HG02973 (cell line): ENCODE measurements at regions not wholly inside any gene's neighbourhood (a gene's known extent, or its start where the extent isn't known, plus 50 kb on each side); places are given as distances from the start of the nearest gene placed in this dataset.
"Not testable (repeated sequence)": the region's sequence is repeated elsewhere in the genome, so short reads cannot be mapped to it uniquely, and the experiment has no call there.

ENCODE experiments used
- ATAC-seq: cut with Tn5 transposase; IDR thresholded peaks from one replicate; pipeline ENCODE4 v1.9.1; 2021; ENCODE audit warnings: moderate library complexity; ENCODE audit not compliant: unreplicated experiment

DNA sequence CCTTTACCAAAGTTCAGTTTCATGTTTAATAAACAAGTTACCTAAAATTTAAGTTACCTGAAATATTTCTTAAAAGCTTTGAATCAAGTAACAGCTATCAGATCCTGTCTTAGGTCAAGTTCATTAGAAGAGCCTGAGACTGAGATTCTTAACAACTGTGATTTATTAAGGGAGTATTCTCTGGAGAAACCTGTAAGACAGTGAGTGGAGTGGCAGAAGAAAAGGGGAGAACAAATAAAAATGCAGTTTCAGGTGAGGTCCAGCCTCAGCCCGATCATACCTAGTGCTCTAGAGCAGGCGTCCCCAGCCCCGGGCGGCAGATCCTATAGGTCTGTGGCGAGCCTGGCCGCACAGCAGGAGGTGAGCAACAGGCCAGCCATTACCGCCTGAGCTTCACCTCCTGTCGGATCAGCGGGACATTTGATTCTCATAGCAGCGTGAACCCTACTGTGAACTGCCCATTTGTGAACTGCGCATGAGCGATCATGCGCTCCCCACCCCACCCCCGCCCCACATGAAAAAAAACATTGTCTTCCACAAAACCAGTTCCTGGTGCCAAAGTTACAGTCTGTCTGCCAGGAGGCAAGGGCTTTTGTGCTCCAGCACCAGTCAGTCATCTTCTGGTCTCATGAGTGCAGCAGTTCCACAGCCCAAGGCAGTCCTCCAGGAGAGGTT is 59.2 kb upstream of the ADGRB3 start:
- no peak for ATAC-seq

DNA sequence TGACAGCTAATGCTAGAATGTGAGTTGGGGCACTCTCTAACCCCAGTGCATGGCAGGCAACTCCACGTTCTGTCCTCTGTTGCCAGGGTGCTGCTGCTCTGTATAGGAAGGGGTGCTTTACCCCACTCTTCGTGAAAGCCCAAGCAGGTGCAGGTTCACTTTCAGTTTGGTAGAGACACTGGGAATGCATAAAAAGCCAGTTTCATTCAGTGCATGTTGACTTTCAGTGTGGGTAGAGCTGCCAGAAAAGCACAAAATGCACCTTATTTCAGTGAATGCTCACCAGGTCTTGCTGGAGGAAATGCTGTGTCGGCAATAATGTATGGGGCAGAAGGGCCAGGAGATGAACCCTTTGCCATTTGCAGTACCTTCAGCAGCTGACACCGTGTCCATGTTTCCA is 62.1 kb upstream of the ADGRB3 start:
- peak; percentile 7 for ATAC-seq

DNA sequence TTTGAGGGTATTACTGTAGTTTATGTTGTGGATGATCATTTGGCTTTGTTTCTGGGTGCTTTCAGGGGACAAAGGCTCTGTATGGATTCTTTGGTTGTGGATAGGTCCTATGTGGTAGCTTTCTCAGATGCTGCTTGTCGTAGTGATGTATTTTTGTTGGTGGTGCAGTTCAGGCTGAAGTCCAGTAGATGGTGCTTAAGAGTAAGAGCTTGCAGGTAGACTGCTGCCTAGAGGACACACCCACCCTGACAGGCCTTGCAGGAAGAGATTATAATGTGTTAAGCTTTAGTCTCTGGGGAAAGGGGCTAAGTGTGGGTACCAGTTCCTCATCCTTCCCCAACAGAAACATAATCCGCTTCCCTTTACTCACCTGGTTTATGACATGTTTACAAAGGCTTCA is 62.6 kb upstream of the ADGRB3 start:
- ATAC-seq: peak; percentile 94

DNA sequence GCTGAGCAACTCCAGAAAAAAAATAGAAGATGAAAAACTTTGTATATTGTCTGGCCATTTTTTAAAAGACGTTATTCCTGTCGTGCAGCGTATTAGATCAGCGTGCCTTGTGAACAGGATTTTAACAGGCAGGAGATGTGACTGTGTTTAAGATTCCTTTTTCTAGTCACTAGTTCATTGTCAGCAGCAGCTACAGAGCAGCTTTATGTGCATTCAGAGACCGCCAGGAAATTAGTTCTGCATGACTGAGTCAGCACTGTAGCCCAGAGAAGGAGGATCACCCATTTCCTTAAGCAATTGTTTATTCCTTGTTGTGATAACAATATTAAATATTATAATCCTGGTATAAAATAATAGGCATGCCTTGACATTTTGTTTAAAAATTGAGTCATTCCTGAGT is 75.4 kb upstream of the ADGRB3 start:
- ATAC-seq: no peak

DNA sequence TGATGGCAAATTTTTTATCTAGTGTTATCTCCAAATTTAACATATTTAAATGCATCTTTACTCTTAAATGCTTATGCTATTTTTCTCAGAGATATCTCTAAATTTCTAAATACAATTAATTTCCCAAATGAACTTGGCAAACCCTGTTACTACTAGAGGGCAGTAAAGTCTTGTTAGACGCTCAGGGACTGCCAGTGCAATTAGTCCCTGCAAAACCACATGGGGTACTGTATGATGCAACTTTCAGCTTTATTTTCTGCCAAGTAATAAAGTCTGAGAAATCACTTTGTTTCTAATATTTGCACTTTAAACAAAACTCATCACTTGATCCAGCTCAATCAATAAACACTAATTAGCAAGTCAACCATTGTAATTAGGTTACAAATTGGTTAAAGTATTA is 76.0 kb upstream of the ADGRB3 start:
- no peak for ATAC-seq

DNA sequence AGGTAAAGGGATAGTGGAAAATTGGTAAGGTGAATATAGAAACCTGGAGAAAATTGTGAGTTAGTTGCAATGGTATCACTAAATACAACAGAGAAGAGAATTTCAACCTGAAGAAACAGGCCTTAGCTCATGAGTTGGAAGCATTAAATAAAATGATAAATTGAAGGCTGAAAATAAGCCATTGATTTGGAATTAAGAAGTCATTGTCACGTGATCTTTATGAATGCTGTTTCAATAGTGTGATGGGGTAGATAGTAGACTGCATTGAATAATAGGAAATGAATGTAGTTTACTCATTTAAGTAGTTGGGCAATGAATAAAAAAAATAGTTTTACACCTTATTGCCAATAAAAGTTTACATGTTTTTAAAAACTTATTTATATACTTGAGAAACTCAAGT is 88.5 kb upstream of the ADGRB3 start:
- ATAC-seq: no peak

DNA sequence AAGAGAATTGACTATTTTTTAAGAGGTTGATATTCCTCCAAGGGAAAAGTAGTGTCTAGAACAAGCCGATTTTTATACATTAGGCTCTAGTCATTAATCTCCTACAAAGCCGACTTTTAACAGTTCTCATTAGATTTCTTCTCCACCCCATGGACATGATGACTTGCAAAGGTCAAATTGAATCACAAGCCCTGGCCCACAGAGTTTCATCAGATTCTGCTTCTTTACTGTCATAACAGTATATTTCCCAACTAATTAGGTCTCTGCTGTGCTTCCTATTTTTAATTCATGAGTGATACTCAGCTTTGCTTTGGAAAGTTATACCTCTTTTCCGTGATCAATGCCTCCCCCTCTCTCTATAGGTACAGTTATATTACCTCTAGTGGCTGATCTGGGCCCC is 90.6 kb upstream of the ADGRB3 start:
- ATAC-seq: no peak

DNA sequence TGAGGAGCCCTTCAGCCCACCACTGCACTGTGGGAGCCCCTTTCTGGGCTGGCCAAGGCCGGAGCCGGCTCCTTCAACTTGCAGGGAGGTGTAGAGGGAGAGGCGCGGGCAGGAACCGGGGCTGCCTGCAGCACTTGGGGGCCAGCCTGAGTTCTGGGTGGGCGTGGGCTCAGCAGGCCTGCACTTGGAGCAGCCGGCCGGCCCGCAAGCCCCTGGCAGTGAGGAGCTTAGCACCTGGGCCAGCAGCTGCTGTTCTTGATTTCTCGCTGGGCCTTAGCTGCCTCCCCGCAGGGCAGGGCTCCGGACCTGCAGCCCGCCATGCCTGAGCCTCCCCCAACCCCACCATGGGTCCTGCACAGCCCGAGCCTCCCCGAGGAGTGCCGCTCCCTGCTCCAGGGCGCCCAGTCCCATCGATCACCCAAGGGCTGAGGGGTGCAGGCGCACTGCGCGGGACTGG is 101.7 kb upstream of the ADGRB3 start:
- no peak for ATAC-seq

DNA sequence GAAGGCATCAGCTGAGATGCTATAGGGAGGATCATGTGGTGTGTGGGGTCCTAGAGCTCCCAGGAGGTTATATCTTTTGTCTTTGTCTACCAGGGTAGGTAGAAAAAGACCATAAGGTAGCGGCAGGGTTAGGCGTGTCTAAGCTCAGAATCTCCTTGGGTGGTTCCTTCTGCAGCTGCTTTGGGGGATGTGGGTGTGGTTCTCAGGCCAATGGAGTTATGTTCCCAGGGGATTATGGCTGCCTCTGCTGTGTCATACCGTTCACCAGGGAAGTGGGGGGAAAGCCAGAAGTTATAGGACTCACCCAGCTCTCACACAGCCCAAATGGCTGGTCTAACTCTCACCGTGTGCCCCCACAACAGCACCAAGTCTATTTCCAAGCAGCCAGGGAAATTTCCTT is 107.4 kb upstream of the ADGRB3 start:
- no peak for ATAC-seq

DNA sequence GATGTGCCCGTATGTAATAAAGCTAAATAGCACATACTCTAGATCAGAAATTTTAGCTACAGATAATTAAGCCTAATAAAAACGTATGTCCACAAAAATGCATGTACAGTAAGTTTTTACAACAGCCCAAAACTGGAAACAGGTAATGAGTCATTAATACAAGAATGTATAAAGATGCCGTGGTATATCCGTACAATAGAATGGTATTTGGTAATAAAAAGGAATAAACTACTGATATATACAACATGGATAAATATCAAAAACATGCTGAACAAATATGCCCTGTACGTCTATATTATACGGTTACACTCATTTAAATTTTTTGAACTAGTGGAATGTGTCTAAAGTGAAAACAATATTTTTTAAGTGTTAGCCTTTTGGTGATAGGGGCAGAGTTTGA is 128.2 kb upstream of the ADGRB3 start:
- ATAC-seq: no peak

DNA sequence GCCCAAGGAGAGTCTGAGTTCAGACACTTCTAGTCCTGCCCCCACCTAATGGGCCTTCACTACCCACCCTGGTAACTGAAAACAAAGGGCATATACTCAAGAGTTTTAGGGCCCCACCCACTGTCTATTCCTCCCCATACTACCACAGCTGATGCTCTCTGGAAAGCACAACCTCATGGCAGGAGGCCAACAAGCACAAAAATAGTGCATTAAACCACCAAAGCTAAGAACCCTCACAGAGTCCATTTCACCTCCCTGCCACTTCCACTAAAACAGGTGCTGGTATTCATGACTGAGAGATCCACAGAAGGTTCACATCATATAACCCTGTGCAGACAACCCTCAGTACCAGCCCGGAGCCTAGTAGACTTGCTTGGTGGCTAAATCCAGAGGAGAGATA is 132.1 kb upstream of the ADGRB3 start:
- ATAC-seq: no peak

DNA sequence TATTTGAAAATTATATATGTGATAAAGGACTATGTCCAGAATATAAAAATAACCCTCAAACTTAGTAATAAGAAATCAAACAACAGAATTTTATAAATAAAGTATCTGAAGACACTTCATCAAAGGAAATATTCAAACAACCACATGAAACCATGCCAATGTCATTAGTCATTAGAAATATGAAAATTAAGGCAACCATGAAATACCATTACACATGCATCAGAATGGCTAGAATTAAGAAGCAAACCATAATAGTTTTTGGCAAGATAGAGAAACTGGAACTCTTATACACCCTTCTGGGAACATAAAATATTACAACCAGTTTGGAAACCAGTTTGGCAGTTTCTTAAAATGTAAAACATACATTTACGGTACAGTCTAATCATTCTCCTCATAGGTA is 137.2 kb upstream of the ADGRB3 start:
- ATAC-seq: no peak

DNA sequence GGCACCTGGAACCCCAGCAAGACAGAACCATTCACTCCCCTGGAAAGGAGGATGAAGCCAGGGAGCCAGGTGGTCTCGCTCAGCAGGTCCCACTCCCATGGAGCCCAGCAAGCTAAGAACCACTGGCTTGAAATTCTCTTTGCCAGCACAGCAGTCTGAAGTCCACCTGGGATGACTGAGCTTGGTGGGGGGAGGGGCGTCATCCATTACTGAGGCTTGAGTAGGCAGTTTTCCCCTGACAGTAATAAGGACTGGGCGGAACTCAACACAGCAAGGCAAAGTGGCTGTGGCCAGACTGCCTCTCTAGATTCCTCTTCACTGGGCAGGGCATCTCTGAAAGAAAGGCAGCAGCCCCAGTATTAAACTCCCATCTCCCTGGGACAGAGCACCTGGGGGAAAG is 140.2 kb upstream of the ADGRB3 start:
- ATAC-seq: not testable (repeated sequence)

DNA sequence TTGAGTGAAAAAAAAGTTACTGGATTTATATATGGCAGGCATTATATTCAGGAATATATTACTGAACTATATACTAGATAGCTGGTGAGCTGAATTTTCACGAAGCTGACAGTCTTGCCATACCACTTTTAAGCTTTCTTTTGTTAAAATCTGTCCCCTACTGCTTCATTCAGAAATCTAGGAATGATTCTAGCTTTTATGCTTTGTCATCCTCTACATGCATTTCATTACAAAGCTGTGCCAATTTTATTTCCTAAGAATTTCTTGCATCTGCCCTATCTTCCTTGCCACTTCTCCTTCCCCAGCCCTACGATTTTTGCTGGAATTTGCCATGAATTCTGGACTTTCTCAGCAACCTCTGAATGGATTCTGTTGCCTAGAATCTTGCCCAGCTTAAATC is 158.5 kb upstream of the ADGRB3 start:
- no peak for ATAC-seq

DNA sequence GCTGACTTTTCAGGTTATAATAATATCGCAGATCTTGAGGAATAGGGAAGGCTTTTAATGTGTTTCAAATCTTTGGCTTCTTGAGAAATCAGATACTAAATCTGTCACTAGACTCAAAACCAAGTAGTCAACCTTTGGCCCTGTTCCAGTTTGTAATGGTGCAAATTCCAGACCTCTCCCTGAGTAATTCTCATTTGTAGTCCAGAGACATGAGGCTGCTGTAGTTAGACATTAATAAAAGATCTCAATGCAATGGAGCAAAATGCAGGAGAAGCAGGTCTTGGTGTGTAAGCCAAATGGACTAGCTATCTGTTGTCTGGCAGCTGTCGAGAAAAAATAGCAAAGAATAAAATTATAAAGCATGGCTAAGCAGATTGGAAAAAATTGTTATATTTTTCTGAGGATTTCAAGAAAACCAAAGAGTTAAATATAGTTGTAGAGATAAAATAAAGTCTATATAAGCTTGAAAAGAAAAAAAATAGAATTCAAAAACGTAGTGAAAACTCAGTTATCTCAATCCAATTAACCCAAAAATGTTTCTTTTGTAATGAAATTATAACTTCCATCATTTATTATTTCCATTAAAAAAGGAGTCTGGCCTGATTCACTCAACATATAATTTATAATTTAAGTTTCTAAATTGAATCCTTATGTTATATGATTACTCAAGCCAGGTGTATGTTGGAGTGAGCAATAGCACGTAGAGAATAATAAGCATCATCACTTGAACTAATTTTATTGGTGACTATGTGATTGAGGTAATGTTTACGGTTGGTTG is 161.5 kb upstream of the ADGRB3 start:
- no peak for ATAC-seq

DNA sequence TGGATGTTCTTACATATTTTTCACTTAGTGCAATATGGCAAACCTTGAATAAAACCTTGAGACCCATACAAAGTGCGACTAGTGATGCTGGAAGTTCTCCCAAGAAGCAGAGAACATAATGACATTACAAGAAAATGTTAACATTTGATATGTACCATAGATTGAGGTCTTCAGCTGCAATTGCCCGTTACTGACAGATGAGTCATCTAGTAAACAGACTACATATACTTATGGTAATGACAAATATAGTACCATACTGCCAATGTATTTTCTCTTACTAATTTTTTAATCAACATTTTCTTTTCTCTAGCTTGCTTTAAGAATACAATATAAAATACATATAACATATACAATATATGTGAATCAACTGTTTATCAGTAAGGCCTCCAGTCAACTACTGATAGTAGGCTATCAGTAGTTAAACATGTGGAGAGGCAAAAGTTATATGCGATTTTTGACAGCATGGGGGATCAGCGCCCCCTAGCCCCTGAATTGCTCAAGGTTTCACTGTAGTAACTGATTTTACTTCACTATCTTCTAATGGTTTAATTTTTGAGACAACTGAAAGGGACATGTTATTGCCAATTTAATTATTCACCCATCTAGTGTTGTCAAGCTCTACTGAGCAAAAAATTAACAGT is 166.7 kb upstream of the ADGRB3 start:
- no peak for ATAC-seq

DNA sequence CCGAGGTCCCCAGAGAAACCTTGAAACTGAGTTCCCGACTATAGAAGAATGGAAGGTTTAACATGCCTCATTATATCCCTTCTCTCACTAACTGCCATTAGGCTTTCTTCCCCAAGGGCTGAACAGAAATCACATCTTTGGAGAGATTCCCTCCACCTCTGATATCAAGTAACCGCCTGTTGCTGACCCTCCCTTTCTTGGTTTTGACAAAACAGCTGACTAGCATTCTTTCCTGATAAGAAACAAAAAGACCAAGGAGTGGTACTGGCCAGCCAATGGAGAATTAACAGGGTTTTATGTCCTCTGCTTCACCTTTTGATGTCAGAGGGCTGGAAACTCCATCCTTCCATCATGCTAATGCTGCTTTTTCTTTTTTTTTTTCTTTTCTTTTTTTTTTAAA is 176.6 kb upstream of the ADGRB3 start:
- ATAC-seq: no peak

DNA sequence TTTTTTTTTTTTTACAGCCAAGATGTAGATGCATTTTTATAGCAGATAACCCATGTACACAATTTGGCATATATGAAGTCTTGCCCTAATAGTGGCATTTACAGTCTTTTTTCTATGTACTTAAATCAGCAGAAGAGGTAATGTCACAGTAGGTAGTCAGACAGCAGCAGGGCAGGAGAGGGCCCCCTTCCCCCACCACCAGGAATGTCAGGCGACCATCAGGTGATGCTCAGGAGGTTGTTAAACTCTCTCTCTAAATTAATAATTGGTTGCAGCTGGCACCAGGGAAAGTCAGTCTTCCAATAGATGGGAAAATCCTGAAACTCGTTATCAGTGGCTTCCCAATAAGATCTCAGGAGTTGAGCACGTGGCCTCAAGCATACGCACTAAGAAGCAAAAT is 188.0 kb upstream of the ADGRB3 start:
- ATAC-seq: no peak

DNA sequence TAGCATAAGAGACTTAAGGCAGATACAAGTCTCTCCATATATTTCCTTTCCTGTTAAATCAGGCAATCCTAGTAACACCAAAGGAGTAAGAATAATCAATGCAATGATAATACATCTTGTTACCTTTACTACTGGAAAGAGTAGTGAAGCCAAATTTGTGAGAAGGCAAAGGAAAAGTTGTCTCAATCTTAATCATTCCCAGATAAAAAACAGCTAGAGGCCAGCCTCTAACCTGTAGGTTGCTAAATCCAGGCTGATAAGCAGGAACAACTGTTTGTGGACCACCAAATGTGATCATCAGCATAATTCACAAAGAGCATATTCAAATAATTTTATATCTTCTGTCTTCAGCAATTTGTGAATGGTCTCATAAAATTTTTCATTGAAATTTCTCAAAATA is 189.2 kb upstream of the ADGRB3 start:
- ATAC-seq: no peak

DNA sequence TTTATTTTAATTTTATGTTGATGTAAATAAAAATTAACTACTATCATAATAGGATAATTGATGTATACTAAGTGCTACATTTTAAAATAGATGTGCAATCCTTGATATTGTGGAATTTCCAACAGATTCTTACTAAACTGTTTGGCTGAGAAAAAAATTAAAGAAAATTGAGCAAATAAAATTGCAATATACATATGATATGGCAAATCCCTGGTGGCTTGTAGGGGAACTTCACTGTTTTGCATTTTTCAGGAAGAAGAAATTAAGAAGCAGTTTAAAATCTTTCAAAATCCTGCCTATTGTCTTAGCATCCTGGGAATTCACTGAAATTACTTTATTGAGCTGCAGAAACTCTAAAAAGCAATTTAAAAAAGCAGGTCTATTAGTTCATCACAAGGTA is 191.4 kb upstream of the ADGRB3 start:
- no peak for ATAC-seq

DNA sequence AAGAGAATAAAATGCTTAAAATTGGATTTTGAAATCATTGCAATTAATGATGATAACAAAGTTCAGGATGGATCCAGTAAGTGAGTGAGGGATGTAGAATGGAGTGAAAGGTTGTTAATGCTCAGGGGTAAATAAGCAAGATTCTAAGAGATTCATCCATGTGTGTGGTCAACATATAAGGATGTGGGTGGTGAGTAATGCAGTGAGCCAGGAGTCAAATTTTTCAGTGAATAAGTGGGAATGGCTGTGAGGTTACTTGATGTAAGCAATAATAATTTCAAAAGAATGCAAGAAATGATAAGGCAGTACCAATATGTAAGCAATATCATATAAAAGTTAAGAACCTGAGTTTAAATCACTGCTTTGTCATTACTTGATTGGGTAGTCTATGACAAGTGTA is 207.5 kb upstream of the ADGRB3 start:
- ATAC-seq: no peak

DNA sequence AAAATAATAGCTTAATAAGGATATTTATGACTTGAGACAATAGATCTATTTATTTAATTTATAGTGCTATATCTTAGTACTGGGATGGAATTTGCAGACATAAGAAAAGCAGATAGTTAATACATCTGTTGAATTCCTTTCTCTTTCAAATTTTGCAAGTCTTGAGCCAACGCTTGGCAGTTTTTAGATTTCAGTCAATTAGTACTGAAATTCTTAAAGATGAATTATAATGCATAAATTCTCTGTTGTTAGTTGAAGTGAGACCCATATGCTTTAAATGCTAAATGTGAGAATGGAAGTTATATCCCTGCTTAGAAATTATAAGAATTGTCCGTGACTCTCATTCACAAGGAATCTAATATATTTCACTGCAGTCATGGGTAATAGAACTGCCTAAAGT is 225.1 kb upstream of the ADGRB3 start:
- no peak for ATAC-seq
